DMS79 (cell line): ENCODE measurements at regions not wholly inside any gene's neighbourhood (a gene's known extent, or its start where the extent isn't known, plus 50 kb on each side); places are given as distances from the start of the nearest gene placed in this dataset.
"Not testable (repeated sequence)": the region's sequence is repeated elsewhere in the genome, so short reads cannot be mapped to it uniquely, and the experiment has no call there.

Source experiments
- DNase-seq: peaks from one replicate; lab custom pipeline; 2025; lab: John Stamatoyannopoulos, UW

DNA sequence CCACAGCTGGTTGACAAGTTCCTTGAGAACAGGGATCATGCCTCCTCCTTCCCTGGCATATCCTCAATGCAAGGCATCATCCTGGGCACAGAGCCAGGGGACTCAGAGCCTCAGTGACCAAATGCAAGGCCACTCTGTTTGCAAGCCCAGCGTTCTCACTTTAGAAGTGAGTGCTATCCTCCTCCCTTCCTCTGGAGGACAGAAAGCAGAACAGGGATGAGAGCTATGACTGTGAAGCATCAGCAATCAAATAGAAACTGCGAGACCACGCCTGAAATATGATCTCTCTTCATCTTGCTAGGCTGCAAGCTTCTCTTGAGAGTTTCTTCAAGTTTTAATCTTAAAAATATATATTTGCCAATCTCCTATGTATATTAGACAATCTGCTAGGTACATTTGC lies 119.8 kb downstream of the LRATD1 start:
- DNase-seq: no peak

DNA sequence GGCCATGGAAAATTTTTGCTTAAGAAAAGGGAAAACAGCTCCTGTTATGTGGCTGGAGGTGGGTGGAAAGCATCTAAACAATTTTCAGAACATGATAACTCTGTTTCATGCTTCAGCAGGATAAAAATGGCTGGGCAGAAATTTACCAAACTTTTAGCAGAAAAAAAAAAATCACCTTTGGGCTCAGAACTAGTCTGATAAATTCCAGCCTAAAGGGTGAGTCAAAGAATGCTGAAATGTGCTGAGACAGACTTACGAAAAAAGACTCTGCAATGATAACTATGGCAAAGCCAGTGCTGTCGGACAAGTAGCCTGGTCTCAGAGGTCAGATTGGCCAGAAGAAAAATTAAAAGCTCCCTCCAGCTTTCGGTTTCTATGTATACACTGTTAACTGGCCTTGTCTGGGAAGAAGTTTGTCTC lies 123.6 kb downstream of the LRATD1 start:
- DNase-seq: no peak

GRCh38 chr2:14756981-14757657 lies 124.6 kb downstream of the LRATD1 start:
- DNase-seq: no peak

DNA sequence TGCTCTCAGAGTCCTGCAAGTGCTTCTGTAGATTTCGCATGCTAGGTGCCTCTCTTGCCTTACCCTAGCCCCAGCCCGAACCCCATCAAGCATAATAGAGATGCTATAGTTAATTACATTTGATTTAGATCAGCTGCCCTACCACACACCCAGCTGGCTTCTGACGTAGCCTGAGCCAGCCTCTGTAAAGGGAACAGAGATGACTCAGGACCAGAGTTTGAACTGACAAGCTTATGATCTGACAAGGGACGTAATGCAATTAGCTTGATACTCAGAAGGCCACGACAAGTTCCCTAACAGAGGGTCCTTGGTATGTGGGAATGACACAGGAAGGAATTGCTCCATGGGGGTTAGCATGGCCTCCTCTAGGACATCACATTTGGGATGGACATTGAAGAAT lies 126.6 kb downstream of the LRATD1 start:
- no peak for DNase-seq

GRCh38 chr2:14760169-14760568 lies 127.7 kb downstream of the LRATD1 start:
- DNase-seq: no peak

GRCh38 chr2:14761118-14761517 lies 128.6 kb downstream of the LRATD1 start:
- no peak for DNase-seq

DNA sequence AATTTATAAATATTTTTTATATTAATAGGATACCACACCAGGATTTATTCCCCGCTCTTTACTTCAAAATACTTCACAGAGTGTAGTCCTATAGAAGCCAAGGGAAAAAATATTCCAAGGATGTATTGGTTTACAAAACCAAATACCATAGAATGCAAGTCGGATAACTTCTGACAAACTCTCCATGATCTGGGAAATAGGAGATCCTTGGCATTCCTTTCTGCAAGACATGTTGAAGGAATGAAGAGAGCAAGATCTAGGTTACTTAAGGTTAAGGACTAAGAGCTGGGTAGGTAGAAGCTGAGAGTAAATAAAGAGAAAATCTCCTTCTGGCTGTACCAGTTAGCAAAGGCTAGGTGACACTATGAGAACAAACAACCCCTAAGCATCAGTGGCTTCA lies 141.2 kb downstream of the LRATD1 start:
- no peak for DNase-seq

GRCh38 chr2:14774436-14774968 lies 142.0 kb downstream of the LRATD1 start:
- DNase-seq: no peak

DNA sequence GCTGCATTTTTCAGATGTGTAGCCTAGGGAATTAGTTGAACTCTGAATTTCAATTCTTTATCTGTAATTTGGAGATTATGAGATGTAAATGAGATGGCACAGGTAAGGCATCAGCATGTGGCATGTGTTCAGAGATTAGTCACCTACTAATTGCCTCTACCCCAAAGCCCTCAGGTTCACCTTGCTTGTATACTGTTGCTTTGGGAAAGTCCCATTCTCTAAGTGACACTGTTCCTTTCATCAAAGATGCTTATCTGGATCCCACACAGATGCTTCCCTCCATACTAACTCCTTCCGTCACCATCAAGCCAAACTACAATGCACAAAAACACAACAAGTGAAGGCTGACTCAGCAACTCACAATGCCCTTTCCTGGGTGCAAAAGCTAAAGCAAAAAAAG lies 143.7 kb downstream of the LRATD1 start:
- no peak for DNase-seq

DNA sequence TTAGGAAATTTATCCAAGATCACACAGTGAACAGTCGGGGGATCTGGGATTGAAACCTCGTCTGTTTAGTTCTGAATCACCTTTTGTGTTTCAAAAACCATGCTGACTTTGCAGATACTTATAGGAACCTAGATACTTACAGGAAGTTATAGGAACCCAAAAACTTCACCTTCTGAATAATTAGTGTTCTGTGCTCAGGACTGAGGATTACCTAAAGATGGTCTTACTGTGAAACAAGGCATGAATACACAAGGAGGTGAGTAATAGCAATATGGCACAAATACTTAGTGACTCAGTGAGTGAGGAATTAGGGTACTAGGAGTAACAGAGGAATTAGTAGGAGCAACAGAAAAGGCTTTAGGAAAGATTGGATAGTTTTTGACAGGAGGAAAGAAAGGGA lies 145.5 kb downstream of the LRATD1 start:
- DNase-seq: no peak

DNA sequence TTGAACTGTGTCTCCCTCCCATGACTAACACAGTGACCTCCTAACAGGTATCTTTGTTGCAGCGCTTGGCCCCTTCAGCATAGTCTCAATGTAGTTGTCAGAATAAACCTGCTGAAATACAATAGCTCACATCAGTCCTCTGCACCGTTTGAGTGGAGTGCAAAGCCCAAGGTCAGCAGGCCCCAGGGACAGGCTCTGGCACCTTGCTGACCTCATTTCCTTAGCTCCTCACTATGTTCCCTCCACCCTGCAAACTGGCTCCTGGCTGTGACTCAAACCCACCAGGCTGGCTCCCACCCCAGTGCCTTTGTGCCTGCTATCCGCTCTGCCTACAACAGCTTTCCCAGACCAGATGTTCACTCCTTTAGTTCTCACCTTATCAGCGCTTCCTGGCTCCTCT lies 146.7 kb downstream of the LRATD1 start:
- no peak for DNase-seq

DNA sequence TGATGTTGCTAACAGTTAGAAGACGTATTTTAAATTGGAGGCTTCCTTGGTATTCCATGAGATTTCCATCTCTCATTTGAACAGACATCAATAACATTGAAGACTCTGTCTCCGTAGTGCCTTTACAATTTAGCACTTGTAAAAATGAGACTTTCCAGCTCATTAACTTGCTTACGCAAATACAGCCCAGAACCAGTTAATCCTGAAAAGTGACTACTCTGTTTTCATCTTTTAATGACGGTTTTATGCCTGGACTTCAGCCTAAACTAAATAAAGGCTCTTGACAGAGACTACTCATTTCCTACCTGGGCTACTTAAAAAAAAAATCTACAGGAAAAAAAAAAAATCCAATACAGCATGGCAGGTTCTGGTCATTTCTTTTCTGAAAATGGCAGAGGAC lies 148.6 kb downstream of the LRATD1 start:
- peak; percentile 90 for DNase-seq

DNA sequence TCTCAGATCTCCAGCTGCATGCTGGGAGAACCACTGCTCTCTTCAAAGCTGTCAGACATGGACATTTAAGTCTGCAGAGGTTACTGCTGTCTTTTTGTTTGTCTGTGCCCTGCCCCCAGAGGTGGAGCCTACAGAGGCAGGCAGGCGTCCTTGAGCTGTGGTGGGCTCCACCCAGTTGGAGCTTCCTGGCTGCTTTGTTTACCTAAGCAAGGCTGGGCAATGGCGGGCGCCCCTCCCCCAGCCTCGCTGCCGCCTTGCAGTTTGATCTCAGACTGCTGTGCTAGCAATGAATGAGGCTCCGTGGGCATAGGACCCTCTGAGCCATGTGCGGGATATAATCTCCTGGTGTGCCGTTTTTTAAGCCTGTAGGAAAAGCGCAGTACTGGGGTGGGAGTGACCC lies 156.3 kb downstream of the LRATD1 start:
- not testable (repeated sequence) for DNase-seq

DNA sequence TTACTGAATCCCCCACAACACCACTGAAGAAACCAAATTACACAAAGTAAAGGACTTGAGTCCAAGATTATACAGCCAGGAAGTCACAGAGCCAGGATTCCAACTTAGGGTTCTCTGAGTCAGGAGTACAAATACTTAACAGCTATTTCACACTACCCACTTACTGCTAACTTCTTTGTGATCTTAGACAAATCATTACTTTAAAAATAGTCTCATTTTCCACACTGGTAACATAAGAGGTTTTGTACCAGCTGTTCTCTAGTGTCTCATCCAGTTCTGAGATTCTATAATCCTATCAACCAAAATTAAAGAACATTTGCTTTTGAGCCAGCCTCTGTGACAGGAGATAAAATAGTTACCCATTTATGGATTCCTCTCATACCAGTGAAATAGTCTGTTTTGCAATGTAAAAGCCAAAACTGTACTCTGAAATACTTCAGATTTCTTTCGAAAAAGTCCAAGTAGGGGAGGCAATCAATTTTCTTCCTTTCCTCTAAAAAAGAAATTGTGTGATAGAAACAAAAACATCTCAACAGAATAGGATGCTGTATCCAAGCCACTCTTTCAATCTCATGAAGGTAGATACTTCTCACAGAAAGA lies 157.6 kb downstream of the LRATD1 start:
- no peak for DNase-seq

DNA sequence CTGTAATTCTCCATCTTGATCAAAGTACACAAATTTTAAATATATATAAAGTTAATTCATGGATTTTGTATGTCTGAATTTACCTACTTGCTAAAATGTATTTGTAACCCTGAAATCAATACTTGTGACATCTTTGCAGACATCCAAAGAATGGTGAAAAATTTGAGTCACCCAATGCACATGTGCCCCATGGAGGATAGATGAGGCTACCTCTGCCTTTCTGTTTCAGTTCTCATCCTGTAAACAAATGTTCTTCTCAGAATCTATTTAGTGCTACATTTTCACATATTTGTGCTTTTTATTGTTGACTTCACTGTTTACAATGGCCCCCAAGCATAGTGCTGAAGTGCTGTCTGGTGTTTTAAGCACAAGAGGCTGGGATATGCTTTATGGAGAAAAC lies 171.5 kb downstream of the LRATD1 start:
- no peak for DNase-seq

- no peak for DNase-seq
These were observed 172.4 kb downstream of the LRATD1 start for GRCh38 chr2:14804902-14805301.

DNA sequence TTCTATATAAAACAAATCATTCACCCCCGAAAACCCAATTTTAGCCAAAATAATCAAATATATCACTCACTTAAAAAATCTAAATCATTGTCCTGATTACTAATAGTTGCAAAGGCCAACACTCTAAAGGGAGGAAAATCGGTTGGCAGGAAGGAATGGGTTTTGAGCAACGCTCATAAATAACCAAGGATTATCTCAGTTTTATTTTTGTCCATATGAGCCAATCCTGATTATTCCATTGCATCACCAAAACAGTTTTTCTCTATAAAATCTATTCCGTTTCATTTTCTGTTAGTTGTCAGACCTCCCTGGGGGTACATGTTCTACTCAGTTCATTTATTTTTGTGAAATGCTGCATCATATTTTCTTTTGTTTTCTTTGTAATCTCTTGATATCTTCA lies 174.1 kb downstream of the LRATD1 start:
- no peak for DNase-seq

GRCh38 chr2:14815201-14815600 lies 182.7 kb downstream of the LRATD1 start:
- no peak for DNase-seq

GRCh38 chr2:14816069-14817060 lies 183.8 kb downstream of the LRATD1 start:
- DNase-seq: no peak

DNA sequence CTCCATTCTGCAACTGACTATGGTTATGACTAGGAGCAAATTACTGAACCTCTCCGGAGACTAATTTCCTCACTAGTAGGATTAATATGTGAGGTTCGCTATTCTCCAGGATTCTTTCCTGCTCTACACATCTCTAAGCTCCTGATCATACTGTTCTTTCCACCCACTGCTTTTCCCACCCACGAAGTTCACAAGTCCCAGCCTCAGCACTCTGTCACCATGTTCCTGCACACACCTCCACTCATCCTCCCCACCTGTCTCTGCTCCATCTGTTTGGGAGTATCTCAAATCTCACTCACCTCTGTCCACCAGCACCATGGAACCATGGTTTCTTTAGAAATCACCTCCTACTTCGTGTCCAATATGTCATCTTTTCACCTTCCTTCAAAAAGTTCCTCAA lies 185.3 kb downstream of the LRATD1 start:
- no peak for DNase-seq

GRCh38 chr2:14826518-14826917 lies 194.0 kb downstream of the LRATD1 start:
- DNase-seq: no peak

- no peak for DNase-seq
These were observed 194.9 kb downstream of the LRATD1 start for GRCh38 chr2:14827226-14828023.
